ENCODE measurements at regions not wholly inside any gene's neighbourhood (a gene's known extent, or its start where the extent isn't known, plus 50 kb on each side); places are given as distances from the start of the nearest gene placed in this dataset.

GRCh38 chr7:85775431-85775830, 588.6 kb upstream of the SEMA3D start:
- no peaks in the 10 kb centered on the region for H3K27me3 Mint-ChIP-seq (ENCODE audit: low read depth)
- peaks cover 6% of the 10 kb centered on the region for H3K4me1 Mint-ChIP-seq
- DNase-seq (ENCODE audit: low spot score in 2 of 2, unreplicated experiment in 2 of 2), result no peak
- TF ChIP-seq, protein P1, sequence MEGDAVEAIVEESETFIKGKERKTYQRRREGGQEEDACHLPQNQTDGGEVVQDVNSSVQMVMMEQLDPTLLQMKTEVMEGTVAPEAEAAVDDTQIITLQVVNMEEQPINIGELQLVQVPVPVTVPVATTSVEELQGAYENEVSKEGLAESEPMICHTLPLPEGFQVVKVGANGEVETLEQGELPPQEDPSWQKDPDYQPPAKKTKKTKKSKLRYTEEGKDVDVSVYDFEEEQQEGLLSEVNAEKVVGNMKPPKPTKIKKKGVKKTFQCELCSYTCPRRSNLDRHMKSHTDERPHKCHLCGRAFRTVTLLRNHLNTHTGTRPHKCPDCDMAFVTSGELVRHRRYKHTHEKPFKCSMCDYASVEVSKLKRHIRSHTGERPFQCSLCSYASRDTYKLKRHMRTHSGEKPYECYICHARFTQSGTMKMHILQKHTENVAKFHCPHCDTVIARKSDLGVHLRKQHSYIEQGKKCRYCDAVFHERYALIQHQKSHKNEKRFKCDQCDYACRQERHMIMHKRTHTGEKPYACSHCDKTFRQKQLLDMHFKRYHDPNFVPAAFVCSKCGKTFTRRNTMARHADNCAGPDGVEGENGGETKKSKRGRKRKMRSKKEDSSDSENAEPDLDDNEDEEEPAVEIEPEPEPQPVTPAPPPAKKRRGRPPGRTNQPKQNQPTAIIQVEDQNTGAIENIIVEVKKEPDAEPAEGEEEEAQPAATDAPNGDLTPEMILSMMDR (IDR thresholded peaks at IDR 0.05; ENCODE audit: unreplicated experiment), result no peak
- no peak overlapping the region for H3K4me3 Mint-ChIP-seq
- no peaks in the 10 kb centered on the region for H3K9me3 Mint-ChIP-seq
- H3K36me3 Mint-ChIP-seq, result no peaks in the 10 kb centered on the region
- no peak overlapping the region for H3K27ac Mint-ChIP-seq

GRCh38 chr7:85774986-85775385, 588.1 kb upstream of the SEMA3D start:
- Mint-ChIP-seq H3K4me1 (peaks cover 6% of the 10 kb centered on the region), H3K9me3 (no peaks in the 10 kb centered on the region), H3K36me3 (no peaks in the 10 kb centered on the region), H3K27ac (no peak overlapping the region), H3K4me3 (no peak overlapping the region), H3K27me3 (ENCODE audit: low read depth) (no peaks in the 10 kb centered on the region)
- TF ChIP-seq, protein P1 (IDR thresholded peaks at IDR 0.05; ENCODE audit: unreplicated experiment), result no peak
- no peak for DNase-seq (ENCODE audit: low spot score in 2 of 2, unreplicated experiment in 2 of 2)

DNA sequence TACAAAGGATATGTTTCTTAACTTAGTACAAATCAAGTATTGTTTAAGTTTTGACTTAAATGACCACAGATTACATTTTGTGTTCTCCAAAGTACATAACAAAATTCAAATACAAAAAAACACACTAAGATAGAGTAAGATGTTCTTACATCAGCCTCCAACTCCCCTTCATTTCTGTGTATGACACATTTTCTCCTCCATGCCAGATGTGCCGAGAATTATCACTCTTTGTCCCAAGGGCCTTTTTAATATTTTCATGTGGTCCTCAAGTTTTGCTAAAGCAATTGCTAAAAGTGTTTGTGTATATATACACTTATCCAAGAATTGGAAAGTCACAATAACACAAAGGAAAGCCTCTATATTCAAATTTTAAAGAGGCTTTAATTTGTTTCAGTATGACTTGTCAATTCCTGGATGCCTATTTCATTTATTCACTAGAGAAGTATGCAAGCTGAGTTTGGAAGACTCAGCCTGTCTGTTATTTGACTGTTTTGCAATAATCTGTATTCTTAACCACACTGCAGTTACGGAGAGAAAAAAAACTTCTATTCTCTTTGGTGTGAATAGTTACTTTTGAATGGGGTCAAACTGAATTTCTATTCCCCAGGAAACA, 586.4 kb upstream of the SEMA3D start:
- peaks cover 6% of the 10 kb centered on the region for H3K4me1 Mint-ChIP-seq
- H3K4me3 Mint-ChIP-seq, result no peak overlapping the region
- no peaks in the 10 kb centered on the region for H3K36me3 Mint-ChIP-seq
- TF ChIP-seq, protein P1 (IDR thresholded peaks at IDR 0.05; ENCODE audit: unreplicated experiment), result no peak
- H3K9me3 Mint-ChIP-seq, result no peaks in the 10 kb centered on the region
- no peak for DNase-seq (ENCODE audit: low spot score in 2 of 2, unreplicated experiment in 2 of 2)
- no peak overlapping the region for H3K27ac Mint-ChIP-seq
- no peaks in the 10 kb centered on the region for H3K27me3 Mint-ChIP-seq (ENCODE audit: low read depth)

DNA sequence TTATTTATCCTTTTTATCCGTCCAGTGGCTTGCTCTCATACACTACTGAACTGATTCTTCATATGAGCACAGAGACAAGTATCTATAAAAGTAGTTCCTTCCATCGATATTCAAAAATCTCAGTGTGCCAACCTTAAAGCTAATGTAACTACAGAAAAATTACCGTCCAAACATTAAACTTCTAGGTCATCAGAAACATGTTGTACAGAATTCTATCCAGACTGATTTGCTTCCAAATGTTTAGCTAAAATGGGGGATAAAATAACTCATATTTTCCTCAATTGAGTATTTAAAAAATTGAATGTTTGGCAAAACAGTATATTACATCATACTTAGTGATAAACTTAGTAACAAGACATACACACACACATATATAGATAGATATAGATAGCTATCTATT, 584.7 kb upstream of the SEMA3D start:
- no peaks in the 10 kb centered on the region for H3K36me3 Mint-ChIP-seq
- DNase-seq (ENCODE audit: low spot score in 2 of 2, unreplicated experiment in 2 of 2), result no peak
- peaks cover 5% of the 10 kb centered on the region for H3K4me1 Mint-ChIP-seq
- no peaks in the 10 kb centered on the region for H3K27me3 Mint-ChIP-seq (ENCODE audit: low read depth)
- H3K27ac Mint-ChIP-seq, result no peak overlapping the region
- peaks cover 8% of the 10 kb centered on the region for H3K9me3 Mint-ChIP-seq
- no peak overlapping the region for H3K4me3 Mint-ChIP-seq
- TF ChIP-seq, protein P1 (IDR thresholded peaks at IDR 0.05; ENCODE audit: unreplicated experiment), result no peak

DNA sequence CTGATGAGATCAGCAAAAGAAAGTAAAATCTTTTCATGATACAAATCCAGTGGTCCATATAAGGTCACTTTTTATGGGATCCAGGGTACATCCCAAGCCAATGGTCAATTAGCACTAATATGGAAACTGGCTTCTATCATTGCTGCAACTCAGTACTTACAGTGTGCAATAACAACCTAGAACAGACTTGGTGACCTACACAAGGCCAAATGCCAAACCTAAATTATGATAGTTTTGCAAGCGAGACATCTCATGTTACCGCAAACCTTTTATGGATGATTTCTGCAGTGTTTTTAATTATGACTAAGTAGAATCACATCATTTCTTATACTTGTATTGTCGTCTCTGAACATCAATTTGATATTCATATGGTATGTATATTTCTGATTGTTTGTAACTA, 583.5 kb upstream of the SEMA3D start:
- Mint-ChIP-seq H3K27ac (no peak overlapping the region), H3K27me3 (ENCODE audit: low read depth) (no peaks in the 10 kb centered on the region)
- TF ChIP-seq, protein P1 (IDR thresholded peaks at IDR 0.05; ENCODE audit: unreplicated experiment), result no peak

More for the DNA sequence above, 583.5 kb upstream of the SEMA3D start:
- H3K9me3 Mint-ChIP-seq, result peaks cover 13% of the 10 kb centered on the region
- H3K4me1 Mint-ChIP-seq, result no peaks in the 10 kb centered on the region
- no peak overlapping the region for H3K4me3 Mint-ChIP-seq
- no peak for DNase-seq (ENCODE audit: low spot score in 2 of 2, unreplicated experiment in 2 of 2)
- H3K36me3 Mint-ChIP-seq, result peaks cover 1% of the 10 kb centered on the region
